H1 (cell line): ENCODE measurements at regions not wholly inside any gene's neighbourhood (a gene's known extent, or its start where the extent isn't known, plus 50 kb on each side); places are given as distances from the start of the nearest gene placed in this dataset.

Experiments used
- CTCF ChIA-PET: fragments of 300-600 bp; sonication (Branson Sonifier 250); formaldehyde crosslinking; loops from one replicate; lab custom pipeline; 2021; ENCODE audit not compliant: partially characterized antibody; lab: Charles Lee
- POLR2A ChIA-PET: fragments of 300-600 bp; sonication (Branson Sonifier 250); formaldehyde crosslinking; loops from one replicate; lab custom pipeline; 2021; ENCODE audit warnings: inconsistent platforms; ENCODE audit not compliant: partially characterized antibody; lab: Charles Lee
- DNase-seq, 2 experiments: peaks; one replicate each; pipeline versions ENCODE4 v3.0.0 to v3.0.0-alpha.2; 2010 to 2022; ENCODE audit warnings: low spot score in 2 of 2, low read depth in 1 of 2, mixed read lengths in 1 of 2
- FAIRE-seq: peaks from 2 replicates; lab custom pipeline; 2011; peaks lifted over from hg19 to GRCh38; lab: Jason Lieb, UNC
- H2AFZ ChIP-seq: 2 replicates; pipeline ENCODE4 v1.8.1; 2012; ENCODE audit warnings: low read length, inconsistent platforms
- H2AK5ac ChIP-seq: 2 replicates; pipeline ENCODE4 v1.6.1; 2013; ENCODE audit warnings: low read depth, low read length
- H2BK120ac ChIP-seq: replicated peaks from 2 replicates; pipeline ENCODE3; 2013; ENCODE audit warnings: low read depth, low read length, inconsistent platforms
- H2BK12ac ChIP-seq: 2 replicates; pipeline ENCODE4 v1.6.1; 2013; ENCODE audit warnings: low read depth, low read length
- H2BK15ac ChIP-seq: 2 replicates; pipeline ENCODE4 v1.6.1; 2013; ENCODE audit warnings: low read length
- H2BK20ac ChIP-seq: 2 replicates; pipeline ENCODE4 v1.6.1; 2013; ENCODE audit warnings: low read length
- H2BK5ac ChIP-seq: 2 replicates; pipeline ENCODE4 v1.6.1; 2013; ENCODE audit warnings: low read depth, low read length
- H3K14ac ChIP-seq: 2 replicates; pipeline ENCODE4 v1.6.1; 2013; ENCODE audit warnings: inconsistent platforms; ENCODE audit not compliant: insufficient read length
- H3K18ac ChIP-seq: 2 replicates; pipeline ENCODE4 v1.6.1; 2013; ENCODE audit warnings: low read length; ENCODE audit errors: extremely low read depth
- H3K23ac ChIP-seq: 2 replicates; pipeline ENCODE4 v1.6.1; 2013; ENCODE audit warnings: inconsistent platforms; ENCODE audit not compliant: insufficient read length
- H3K23me2 ChIP-seq: 2 replicates; pipeline ENCODE4 v1.6.1; 2013; ENCODE audit warnings: low read depth, low read length
- H3K27ac ChIP-seq: 2 replicates; pipeline ENCODE4 v1.6.1; 2011; ENCODE audit warnings: low read depth, low read length, inconsistent platforms
- H3K27me3 ChIP-seq, 4 experiments: replicated peaks in 1 of 4; 1 replicate in 1 of 4; 2 replicates in 3 of 4; pipeline versions ENCODE4 v1.6.1 to v1.8.1; 2011 to 2013; ENCODE audit warnings: low read length in 3 of 4, mild to moderate bottlenecking in 3 of 4, inconsistent platforms in 2 of 4, mixed read lengths in 2 of 4, moderate library complexity in 1 of 4; ENCODE audit not compliant: control insufficient read depth in 3 of 4, insufficient read depth in 3 of 4; ENCODE audit errors: extremely low read depth in 1 of 4
- H3K36me3 ChIP-seq, 4 experiments: 2 replicates each; pipeline versions ENCODE4 v1.6.1 to v1.8.1; 2011 to 2013; ENCODE audit warnings: mild to moderate bottlenecking in 4 of 4, low read length in 3 of 4, moderate library complexity in 2 of 4, control low read depth in 1 of 4, inconsistent platforms in 1 of 4; ENCODE audit not compliant: insufficient read depth in 4 of 4, control insufficient read depth in 2 of 4
- H3K4ac ChIP-seq: replicated peaks from 2 replicates; pipeline ENCODE3; 2013; ENCODE audit warnings: low read length, low read depth, mixed read lengths, inconsistent platforms; ENCODE audit not compliant: insufficient read length
- H3K4me1 ChIP-seq, 4 experiments: replicated peaks in 1 of 4; 1 replicate in 1 of 4; 2 replicates in 3 of 4; pipeline versions ENCODE4 v1.6.1 to v1.8.1; 2011 to 2013; ENCODE audit warnings: low read length in 3 of 4, inconsistent platforms in 2 of 4, mixed read lengths in 1 of 4; ENCODE audit not compliant: insufficient read depth in 4 of 4, control insufficient read depth in 3 of 4
- H3K4me2 ChIP-seq, 2 experiments: 2 replicates each; pipeline versions ENCODE4 v1.6.1 to v1.8.1; 2011 to 2013; ENCODE audit warnings: low read depth in 2 of 2, low read length in 2 of 2, control low read depth in 1 of 2, inconsistent platforms in 1 of 2, mild to moderate bottlenecking in 1 of 2; ENCODE audit not compliant: insufficient read depth in 1 of 2
- H3K4me3 ChIP-seq, 4 experiments: fragments of 200-600, 300-600 bp in 1 of 4; sonication (generic), shearing (Covaris generic), sonication (Bioruptor Twin) in 1 of 4; 2 replicates each; pipeline versions ENCODE4 v1.5.1 to v1.8.1; 2011 to 2016; ENCODE audit warnings: low read length in 4 of 4, low read depth in 3 of 4, control low read depth in 2 of 4, inconsistent platforms in 2 of 4, mild to moderate bottlenecking in 2 of 4, mixed read lengths in 1 of 4, moderate library complexity in 1 of 4; ENCODE audit not compliant: insufficient read depth in 2 of 4; ENCODE audit errors: extremely low read depth in 1 of 4
- H3K56ac ChIP-seq: replicated peaks from 2 replicates; pipeline ENCODE3; 2013; ENCODE audit warnings: low read depth, mild to moderate bottlenecking, mixed read lengths, low read length, inconsistent platforms; ENCODE audit not compliant: insufficient read length
- H3K79me1 ChIP-seq: 2 replicates; pipeline ENCODE4 v1.6.1; 2013; ENCODE audit warnings: low read depth, low read length, control low read depth
- H3K79me2 ChIP-seq, 2 experiments: 2 replicates each; pipeline versions ENCODE4 v1.6.1 to v1.8.1; 2012 to 2013; ENCODE audit warnings: low read length in 2 of 2, mild to moderate bottlenecking in 2 of 2, inconsistent platforms in 1 of 2; ENCODE audit not compliant: insufficient read depth in 2 of 2, control insufficient read depth in 1 of 2
- H3K9ac ChIP-seq, 4 experiments: replicated peaks in 1 of 4; 1 replicate in 1 of 4; 2 replicates in 3 of 4; pipeline versions ENCODE4 v1.6.1 to v1.8.1; 2011 to 2013; ENCODE audit warnings: low read depth in 3 of 4, low read length in 3 of 4, control low read depth in 2 of 4, mild to moderate bottlenecking in 2 of 4, moderate library complexity in 2 of 4, inconsistent platforms in 1 of 4; ENCODE audit errors: extremely low read depth in 1 of 4
- H3K9me3 ChIP-seq, 2 experiments: 2 replicates each; pipeline versions ENCODE4 v1.6.1 to v1.8.1; 2012 to 2013; ENCODE audit warnings: mild to moderate bottlenecking in 2 of 2, moderate library complexity in 2 of 2, control low read depth in 1 of 2, inconsistent platforms in 1 of 2, low read depth in 1 of 2, low read length in 1 of 2, mixed read lengths in 1 of 2; ENCODE audit not compliant: insufficient read depth in 2 of 2
- H4K20me1 ChIP-seq, 2 experiments: replicated peaks in 1 of 2; 2 replicates each; pipeline versions ENCODE3 to v1.8.1; 2011 to 2013; ENCODE audit warnings: inconsistent platforms in 2 of 2, low read length in 2 of 2, mild to moderate bottlenecking in 1 of 2; ENCODE audit not compliant: insufficient read depth in 2 of 2, control insufficient read depth in 1 of 2
- H4K5ac ChIP-seq: 2 replicates; pipeline ENCODE4 v1.6.1; 2013; ENCODE audit warnings: low read length, low read depth, mixed read lengths, inconsistent platforms; ENCODE audit not compliant: insufficient read length
- H4K8ac ChIP-seq: 2 replicates; pipeline ENCODE4 v1.8.0; 2013; ENCODE audit warnings: mild to moderate bottlenecking, moderate library complexity, low read length, inconsistent platforms; ENCODE audit not compliant: insufficient read depth; ENCODE audit errors: extremely low read depth
- H4K91ac ChIP-seq: replicated peaks from 2 replicates; pipeline ENCODE3; 2013; ENCODE audit warnings: low read length, mixed read lengths, inconsistent platforms; ENCODE audit not compliant: insufficient read length
- CHD2 ChIP-seq: IDR thresholded peaks from 2 replicates; pipeline ENCODE4 v1.6.1; 2012; ENCODE audit warnings: low read length, improper control_type of control experiment
- HDAC2 ChIP-seq, 2 experiments: fragments of 300-600 bp in 1 of 2; sonication (generic) in 1 of 2; IDR thresholded peaks; 2 replicates each; pipeline ENCODE4 v1.6.1; 2011 to 2012; ENCODE audit warnings: low read depth in 2 of 2, low read length in 2 of 2, mild to moderate bottlenecking in 2 of 2, moderate library complexity in 2 of 2, borderline replicate concordance in 1 of 2, inconsistent platforms in 1 of 2
- JUND ChIP-seq: IDR thresholded peaks from 2 replicates; pipeline ENCODE4 v1.6.1; 2011; ENCODE audit warnings: mild to moderate bottlenecking, improper control_type of control experiment, low read length
- NANOG ChIP-seq: IDR thresholded peaks from 2 replicates; pipeline ENCODE4 v1.6.1; 2011; ENCODE audit warnings: low read length, low read depth, mild to moderate bottlenecking, inconsistent platforms; ENCODE audit not compliant: insufficient read depth, poor library complexity, severe bottlenecking
- PHF8 ChIP-seq: fragments of 200-600 bp; sonication (generic); conservative IDR thresholded peaks from 2 replicates; pipeline ENCODE4 v1.7.1; 2012; ENCODE audit warnings: low read depth, mild to moderate bottlenecking, inconsistent platforms, low read length, moderate library complexity
- POLR2AphosphoS5 ChIP-seq: IDR thresholded peaks from 2 replicates; pipeline ENCODE4 v1.6.1; 2011; ENCODE audit warnings: low read depth, low read length
- SAP30 ChIP-seq: fragments of 300-600 bp; sonication (generic); IDR thresholded peaks from 2 replicates; pipeline ENCODE4 v1.7.1; 2012; ENCODE audit warnings: low read length, moderate library complexity, mild to moderate bottlenecking, inconsistent platforms; ENCODE audit not compliant: insufficient read depth, insufficient replicate concordance
- WGBS, 2 experiments: shearing (Covaris generic) in 1 of 2; methylation state at CpG; one replicate each; pipeline versions ENCODE4 v1.1.6 to v1.1.7; 2013 to 2015; ENCODE audit warnings: low lambda C conversion rate in 2 of 2, mixed read lengths in 2 of 2, inconsistent platforms in 1 of 2, low coverage in 1 of 2, missing lambda C conversion rate in 1 of 2; ENCODE audit not compliant: insufficient replicate concordance in 2 of 2, insufficient coverage in 1 of 2, insufficient read length in 1 of 2; ENCODE audit errors: extremely low coverage in 1 of 2, missing lambda C conversion rate in 1 of 2; 5-methylcytosine and 5-hydroxymethylcytosine counted together
- TF ChIP-seq, protein P1 (sequence below): IDR thresholded peaks from 2 replicates; pipeline ENCODE4 v1.6.1; 2012; ENCODE audit warnings: inconsistent platforms

DNA sequence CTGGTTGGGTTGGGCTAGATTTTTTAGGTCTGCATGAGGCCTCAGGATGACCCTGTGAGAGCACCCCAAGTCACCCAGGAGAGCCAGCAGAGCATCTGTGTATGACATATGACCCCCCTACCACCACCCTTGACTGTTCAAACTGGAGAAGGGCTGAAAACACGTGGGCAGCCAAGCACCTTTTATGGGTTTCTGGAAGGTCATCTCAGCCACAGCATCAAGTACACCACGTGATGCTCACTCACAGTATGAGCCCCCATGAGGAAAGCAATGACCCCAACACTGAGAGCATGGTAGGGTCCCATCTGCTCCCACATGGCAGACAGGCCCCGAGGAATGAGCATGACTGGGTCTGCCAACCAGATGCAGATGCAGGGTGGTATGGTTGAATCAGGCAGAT lies 149.4 kb upstream of the GDF10 start:
- H3K79me2 ChIP-seq, result no peaks in the 10 kb centered on the region
- H3K27ac ChIP-seq, result no peak overlapping the region
- no peak overlapping the region for H3K4me3 ChIP-seq
- no peaks in the 10 kb centered on the region for H3K79me1 ChIP-seq
- no peaks in the 10 kb centered on the region for H3K23me2 ChIP-seq
- no peak overlapping the region for H3K18ac ChIP-seq
- 0 out of 7 replicates have a peak, but pooled peaks cover 0 to 3% (median 0%) of the 10 kb centered on the region in 4 experiments for H3K4me1 ChIP-seq
- FAIRE-seq (no peak), DNase-seq (no peak)
- H3K9me3 ChIP-seq, result peaks cover 5 to 8% of the 10 kb centered on the region in 2 experiments; a peak in 3 of 4 replicates
- H2BK12ac ChIP-seq, result no peak overlapping the region
- no peak overlapping the region for H3K4ac ChIP-seq
- no peak overlapping the region for H2BK20ac ChIP-seq
- H3K4me2 ChIP-seq, result no peak overlapping the region
- no peak overlapping the region for H3K9ac ChIP-seq
- no peak overlapping the region for H2AK5ac ChIP-seq
- no peaks in the 10 kb centered on the region for H3K36me3 ChIP-seq
- H4K91ac ChIP-seq, result no peak overlapping the region
- H3K23ac ChIP-seq, result no peak overlapping the region
- ChIA-PET POLR2A (no interaction called here), CTCF (interaction anchor here (1.0 to 3.9 kb wide), 2 partner anchors 13 to 26 kb away, joined by 3 to 26 read pairs; no protein-coding TSS in a partner anchor)
- no peaks in the 10 kb centered on the region for H4K20me1 ChIP-seq
- H2AFZ ChIP-seq, result no peak overlapping the region
- 81% methylated on average over 3 of the region's 3 CpGs; no CpG with 5 or more reads in 1 of the 2 experiments for WGBS, 2 experiments
- no peak overlapping the region for H3K56ac ChIP-seq
- no peak overlapping the region for H4K8ac ChIP-seq
- no peaks in the 10 kb centered on the region for H3K27me3 ChIP-seq
- H4K5ac ChIP-seq, result no peak overlapping the region
- no peak overlapping the region for H2BK5ac ChIP-seq
- H2BK15ac ChIP-seq, result no peak overlapping the region
- H3K14ac ChIP-seq, result no peak overlapping the region
- no peak overlapping the region for H2BK120ac ChIP-seq
- TF ChIP-seq PHF8 (no peak), HDAC2 (IDR thresholded peaks at IDR 0.05; ENCODE audit: borderline replicate concordance in 1 of 2, low read depth in 2 of 2, low read length in 2 of 2) (no peak), POLR2AphosphoS5 (no peak), CHD2 (no peak), SAP30 (no peak), JUND (no peak), NANOG (no peak)
- TF ChIP-seq, protein P1, sequence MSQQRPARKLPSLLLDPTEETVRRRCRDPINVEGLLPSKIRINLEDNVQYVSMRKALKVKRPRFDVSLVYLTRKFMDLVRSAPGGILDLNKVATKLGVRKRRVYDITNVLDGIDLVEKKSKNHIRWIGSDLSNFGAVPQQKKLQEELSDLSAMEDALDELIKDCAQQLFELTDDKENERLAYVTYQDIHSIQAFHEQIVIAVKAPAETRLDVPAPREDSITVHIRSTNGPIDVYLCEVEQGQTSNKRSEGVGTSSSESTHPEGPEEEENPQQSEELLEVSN, result no peak
